ENCODE measurements at regions not wholly inside any gene's neighbourhood (a gene's known extent, or its start where the extent isn't known, plus 50 kb on each side); places are given as distances from the start of the nearest gene placed in this dataset.

DNA sequence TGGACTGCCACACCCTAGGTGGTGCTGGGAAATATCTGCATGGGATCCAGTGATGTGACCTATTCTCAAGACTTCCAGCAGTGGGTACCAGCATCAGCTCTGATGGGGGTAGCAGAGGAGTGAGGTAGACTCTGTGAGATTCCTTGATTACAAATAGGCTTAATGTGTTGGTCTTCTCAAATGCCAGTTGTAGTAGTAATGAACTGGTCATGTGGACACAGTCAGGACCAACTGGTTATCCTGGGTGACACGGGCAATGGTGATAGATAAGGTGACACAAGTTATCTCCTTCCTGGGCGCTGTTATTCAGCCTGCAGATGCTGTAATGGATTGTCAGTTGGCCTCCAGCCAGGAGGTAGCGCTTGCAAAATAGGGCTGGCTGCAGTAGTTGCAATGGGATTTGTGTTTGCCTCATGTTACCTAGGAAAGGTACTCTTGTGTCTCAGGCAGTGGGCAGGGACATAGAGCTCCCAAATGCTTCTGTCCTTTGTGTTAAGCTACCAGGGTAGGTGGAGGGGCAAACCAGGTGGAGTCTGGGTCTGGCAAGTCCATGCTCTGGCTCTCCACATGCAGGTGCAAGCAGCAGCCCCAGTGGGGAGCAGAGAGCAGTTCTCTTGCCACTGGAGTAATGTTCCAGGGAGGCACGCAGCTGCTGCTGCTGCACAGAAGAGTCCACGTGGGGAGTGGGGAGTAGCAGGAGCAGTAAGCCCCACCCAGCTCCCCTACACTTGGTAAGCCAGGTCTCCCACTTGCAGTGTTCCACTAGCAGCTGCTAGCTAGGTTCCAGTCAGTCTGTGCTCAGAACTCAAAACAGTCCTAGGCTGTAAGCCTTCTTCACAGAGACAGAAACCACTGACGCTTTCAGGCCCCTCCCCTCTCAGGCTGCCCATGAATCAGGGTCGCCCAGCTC, 505.4 kb upstream of the DDX18 start:
- no peaks in the 10 kb centered on the region for H3K9me3 ChIP-seq
- H3K27me3 ChIP-seq: no peaks in the 10 kb centered on the region
- no peak for DNase-seq
- H3K27ac ChIP-seq: no peak overlapping the region
- WGBS, 2 donors: 80% methylated on average over 7 of the region's 7 CpGs; no CpG with 5 or more reads in 1 of the 2 donors
- H3K36me3 ChIP-seq (ENCODE audit: low read depth, missing control alignments): no peaks in the 10 kb centered on the region
- intact Hi-C loops (cut with DNase I; ENCODE audit: low total_unique reads): no loop called here
- no peak overlapping the region for H3K4me3 ChIP-seq
- H3K4me1 ChIP-seq: no peaks in the 10 kb centered on the region
- TF ChIP-seq POLR2A (IDR thresholded peaks at IDR 0.05): no peak
- TF ChIP-seq, protein P1, sequence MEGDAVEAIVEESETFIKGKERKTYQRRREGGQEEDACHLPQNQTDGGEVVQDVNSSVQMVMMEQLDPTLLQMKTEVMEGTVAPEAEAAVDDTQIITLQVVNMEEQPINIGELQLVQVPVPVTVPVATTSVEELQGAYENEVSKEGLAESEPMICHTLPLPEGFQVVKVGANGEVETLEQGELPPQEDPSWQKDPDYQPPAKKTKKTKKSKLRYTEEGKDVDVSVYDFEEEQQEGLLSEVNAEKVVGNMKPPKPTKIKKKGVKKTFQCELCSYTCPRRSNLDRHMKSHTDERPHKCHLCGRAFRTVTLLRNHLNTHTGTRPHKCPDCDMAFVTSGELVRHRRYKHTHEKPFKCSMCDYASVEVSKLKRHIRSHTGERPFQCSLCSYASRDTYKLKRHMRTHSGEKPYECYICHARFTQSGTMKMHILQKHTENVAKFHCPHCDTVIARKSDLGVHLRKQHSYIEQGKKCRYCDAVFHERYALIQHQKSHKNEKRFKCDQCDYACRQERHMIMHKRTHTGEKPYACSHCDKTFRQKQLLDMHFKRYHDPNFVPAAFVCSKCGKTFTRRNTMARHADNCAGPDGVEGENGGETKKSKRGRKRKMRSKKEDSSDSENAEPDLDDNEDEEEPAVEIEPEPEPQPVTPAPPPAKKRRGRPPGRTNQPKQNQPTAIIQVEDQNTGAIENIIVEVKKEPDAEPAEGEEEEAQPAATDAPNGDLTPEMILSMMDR (IDR thresholded peaks at IDR 0.05): no peak

DNA sequence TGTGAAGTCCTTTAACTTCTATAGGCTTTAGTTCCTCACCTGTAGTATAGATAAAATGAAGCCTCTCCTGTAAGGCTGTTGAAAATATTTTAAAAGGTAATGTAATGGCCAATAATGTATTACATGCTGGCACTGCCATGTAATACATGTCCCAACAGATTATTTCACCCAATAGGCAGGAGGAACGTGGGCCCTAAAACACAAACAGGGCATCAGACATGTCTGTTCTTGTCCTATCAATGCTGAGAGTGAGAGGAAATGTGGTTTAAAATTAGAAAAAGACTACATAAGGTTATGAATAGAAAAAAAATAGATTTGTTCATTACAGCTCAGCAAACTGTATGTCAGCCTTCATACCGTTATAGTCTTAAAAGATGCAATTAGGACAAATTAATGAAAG, 492.7 kb upstream of the DDX18 start:
- TF ChIP-seq, protein P1 (IDR thresholded peaks at IDR 0.05): no peak
- no peak for TF ChIP-seq POLR2A (IDR thresholded peaks at IDR 0.05)
- no peaks in the 10 kb centered on the region for H3K27me3 ChIP-seq
- H3K9me3 ChIP-seq: no peaks in the 10 kb centered on the region
- H3K36me3 ChIP-seq (ENCODE audit: low read depth, missing control alignments): no peaks in the 10 kb centered on the region
- no peak overlapping the region for H3K4me3 ChIP-seq
- no peak overlapping the region for H3K27ac ChIP-seq
- H3K4me1 ChIP-seq: no peaks in the 10 kb centered on the region
- WGBS, 2 donors: 70 to 73% methylated on average over 2 of the region's 2 CpGs
- intact Hi-C loops (cut with DNase I; ENCODE audit: low total_unique reads): no loop called here
- DNase-seq: no peak

GRCh38 chr2:117323331-117323730, 491.2 kb upstream of the DDX18 start:
- TF ChIP-seq, protein P1 (IDR thresholded peaks at IDR 0.05): no peak
- TF ChIP-seq POLR2A (IDR thresholded peaks at IDR 0.05): no peak
- H3K27ac ChIP-seq: no peak overlapping the region
- intact Hi-C loops (cut with DNase I; ENCODE audit: low total_unique reads): no loop called here
- no peaks in the 10 kb centered on the region for H3K27me3 ChIP-seq
- no peaks in the 10 kb centered on the region for H3K9me3 ChIP-seq
- 31 to 44% methylated on average over 8 of the region's 8 CpGs for WGBS, 2 donors
- no peak for DNase-seq
- no peak overlapping the region for H3K4me3 ChIP-seq
- H3K4me1 ChIP-seq: no peaks in the 10 kb centered on the region
- no peaks in the 10 kb centered on the region for H3K36me3 ChIP-seq (ENCODE audit: low read depth, missing control alignments)

- H3K27me3 ChIP-seq: no peaks in the 10 kb centered on the region
- intact Hi-C loops (cut with DNase I; ENCODE audit: low total_unique reads): no loop called here
- H3K4me1 ChIP-seq: no peaks in the 10 kb centered on the region
- WGBS, 2 donors: 48 to 52% methylated on average over 4 of the region's 4 CpGs
- H3K9me3 ChIP-seq: no peaks in the 10 kb centered on the region
- no peaks in the 10 kb centered on the region for H3K36me3 ChIP-seq (ENCODE audit: low read depth, missing control alignments)
- no peak overlapping the region for H3K27ac ChIP-seq
- DNase-seq: no peak
- no peak overlapping the region for H3K4me3 ChIP-seq
- TF ChIP-seq POLR2A (IDR thresholded peaks at IDR 0.05): no peak
- TF ChIP-seq, protein P1 (IDR thresholded peaks at IDR 0.05): no peak
Observed at GRCh38 chr2:117330641-117331040, 483.9 kb upstream of the DDX18 start.

- Histone ChIP-seq H3K36me3 (ENCODE audit: low read depth, missing control alignments) (no peaks in the 10 kb centered on the region), H3K4me1 (no peaks in the 10 kb centered on the region), H3K4me3 (no peak overlapping the region), H3K9me3 (no peaks in the 10 kb centered on the region), H3K27me3 (no peaks in the 10 kb centered on the region), H3K27ac (no peak overlapping the region)
- no peak for DNase-seq
- WGBS, 2 donors: 73 to 86% methylated on average over 3 of the region's 3 CpGs
- intact Hi-C loops (cut with DNase I; ENCODE audit: low total_unique reads): no loop called here
- TF ChIP-seq, protein P1 (IDR thresholded peaks at IDR 0.05): no peak
Observed at GRCh38 chr2:117335967-117336366, 478.5 kb upstream of the DDX18 start.
